Prostate gland (tissue), 2 donors: ENCODE measurements at regions not wholly inside any gene's neighbourhood (a gene's known extent, or its start where the extent isn't known, plus 50 kb on each side); places are given as distances from the start of the nearest gene placed in this dataset.

Source experiments
- DNase-seq: peaks from one replicate; pipeline ENCODE4 v3.0.0-alpha.2; 2019; ENCODE audit warnings: low spot score
- H3K27ac ChIP-seq, 2 donors: fragments of 200-600 bp; sonication (generic); 2 replicates each; pipeline ENCODE4 v1.5.1; 2017 to 2019
- H3K27me3 ChIP-seq: fragments of 200-600 bp; sonication (generic); replicated peaks from 2 replicates; pipeline ENCODE4 v1.5.1; 2019; ENCODE audit not compliant: insufficient read depth
- H3K36me3 ChIP-seq, 2 donors: fragments of 200-600 bp; sonication (generic); 1 replicate in 1 of 2; 2 replicates in 1 of 2; pipeline versions ENCODE4 v1.5.1 to v1.8.1; 2017 to 2019
- H3K4me1 ChIP-seq: fragments of 200-600 bp; sonication (generic); replicated peaks from 2 replicates; pipeline ENCODE4 v1.5.1; 2019
- H3K4me3 ChIP-seq, 2 donors: fragments of 200-600 bp; sonication (generic); 2 replicates each; pipeline ENCODE4 v1.5.1; 2017 to 2019
- H3K9me3 ChIP-seq: fragments of 200-600 bp; sonication (generic); 2 replicates; pipeline ENCODE4 v1.5.1; 2017
- POLR2A ChIP-seq: fragments of 450-650 bp; IDR thresholded peaks from one replicate; pipeline ENCODE4 v1.6.1; 2016; ENCODE audit warnings: antibody characterized with exemption, mild to moderate bottlenecking
- POLR2AphosphoS5 ChIP-seq: sonication (generic); formaldehyde crosslinking; IDR thresholded peaks from one replicate; pipeline ENCODE4 v1.6.1; 2017; ENCODE audit warnings: antibody characterized with exemption
- WGBS: methylation state at CpG from one replicate; pipeline ENCODE4 v1.1.5; 2018; 5-methylcytosine and 5-hydroxymethylcytosine counted together
- intact Hi-C: fragments of 100-400 bp; cut with DNase I; formaldehyde crosslinking; loops from one replicate; pipeline ENCODE4 v1.14.2; 2022
- TF ChIP-seq, protein P1 (sequence below), 4 experiments: fragments of 200-600 bp in 2 of 4; fragments of 450-650 bp in 2 of 4; sonication (generic) in 2 of 4; IDR thresholded peaks; 1 replicate in 3 of 4; 2 replicates in 1 of 4; pipeline ENCODE4 v1.5.1; 2016 to 2019; ENCODE audit warnings: antibody characterized with exemption in 4 of 4, mild to moderate bottlenecking in 2 of 4, moderate library complexity in 2 of 4

DNA sequence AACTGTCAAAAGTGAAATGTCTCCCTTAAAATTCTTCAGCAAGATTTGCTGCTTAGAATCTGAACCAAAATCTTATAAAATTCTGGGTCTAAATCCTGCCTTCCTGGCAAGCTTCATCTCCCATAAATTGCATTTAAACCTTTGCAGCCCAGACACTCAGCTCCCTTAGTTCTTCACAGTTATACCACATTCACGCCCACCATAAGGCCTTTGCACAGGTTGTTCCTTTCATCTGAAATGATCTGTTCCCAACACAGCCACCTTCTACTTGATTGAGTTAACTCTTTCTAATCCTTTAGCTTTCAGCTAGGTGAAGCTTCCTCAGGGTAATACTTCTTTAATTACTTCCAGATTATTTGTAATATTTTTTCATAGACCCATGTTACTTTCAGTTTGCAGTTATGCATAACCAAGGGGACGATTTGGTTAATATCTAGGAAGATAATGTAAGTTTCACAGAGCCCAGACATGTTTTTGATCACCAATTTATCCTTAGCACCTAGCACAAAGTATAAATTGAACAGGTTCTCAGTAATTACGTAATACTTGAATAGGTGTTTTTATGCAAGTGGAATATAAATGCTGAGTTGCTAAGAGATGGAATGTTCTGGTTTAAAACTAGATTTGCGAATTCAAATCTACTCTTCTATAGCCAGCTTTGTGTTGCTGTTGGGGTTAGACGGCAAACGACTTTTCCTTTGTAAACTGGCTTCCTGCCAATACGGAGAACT lies 779.7 kb upstream of the PKDCC start:
- DNase-seq, result no peak
- TF ChIP-seq POLR2AphosphoS5, result no peak
- no peak for TF ChIP-seq POLR2A
- TF ChIP-seq, protein P1, sequence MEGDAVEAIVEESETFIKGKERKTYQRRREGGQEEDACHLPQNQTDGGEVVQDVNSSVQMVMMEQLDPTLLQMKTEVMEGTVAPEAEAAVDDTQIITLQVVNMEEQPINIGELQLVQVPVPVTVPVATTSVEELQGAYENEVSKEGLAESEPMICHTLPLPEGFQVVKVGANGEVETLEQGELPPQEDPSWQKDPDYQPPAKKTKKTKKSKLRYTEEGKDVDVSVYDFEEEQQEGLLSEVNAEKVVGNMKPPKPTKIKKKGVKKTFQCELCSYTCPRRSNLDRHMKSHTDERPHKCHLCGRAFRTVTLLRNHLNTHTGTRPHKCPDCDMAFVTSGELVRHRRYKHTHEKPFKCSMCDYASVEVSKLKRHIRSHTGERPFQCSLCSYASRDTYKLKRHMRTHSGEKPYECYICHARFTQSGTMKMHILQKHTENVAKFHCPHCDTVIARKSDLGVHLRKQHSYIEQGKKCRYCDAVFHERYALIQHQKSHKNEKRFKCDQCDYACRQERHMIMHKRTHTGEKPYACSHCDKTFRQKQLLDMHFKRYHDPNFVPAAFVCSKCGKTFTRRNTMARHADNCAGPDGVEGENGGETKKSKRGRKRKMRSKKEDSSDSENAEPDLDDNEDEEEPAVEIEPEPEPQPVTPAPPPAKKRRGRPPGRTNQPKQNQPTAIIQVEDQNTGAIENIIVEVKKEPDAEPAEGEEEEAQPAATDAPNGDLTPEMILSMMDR (IDR thresholded peaks at IDR 0.05), result no peak
- Histone ChIP-seq H3K27ac (no peak overlapping the region), H3K4me1 (no peaks in the 10 kb centered on the region), H3K4me3 (no peak overlapping the region), H3K36me3 (no peaks in the 10 kb centered on the region), H3K9me3 (no peaks in the 10 kb centered on the region), H3K27me3 (no peaks in the 10 kb centered on the region)
- 74% methylated on average over 7 of the region's 7 CpGs for WGBS
- intact Hi-C loops, result no loop called here

DNA sequence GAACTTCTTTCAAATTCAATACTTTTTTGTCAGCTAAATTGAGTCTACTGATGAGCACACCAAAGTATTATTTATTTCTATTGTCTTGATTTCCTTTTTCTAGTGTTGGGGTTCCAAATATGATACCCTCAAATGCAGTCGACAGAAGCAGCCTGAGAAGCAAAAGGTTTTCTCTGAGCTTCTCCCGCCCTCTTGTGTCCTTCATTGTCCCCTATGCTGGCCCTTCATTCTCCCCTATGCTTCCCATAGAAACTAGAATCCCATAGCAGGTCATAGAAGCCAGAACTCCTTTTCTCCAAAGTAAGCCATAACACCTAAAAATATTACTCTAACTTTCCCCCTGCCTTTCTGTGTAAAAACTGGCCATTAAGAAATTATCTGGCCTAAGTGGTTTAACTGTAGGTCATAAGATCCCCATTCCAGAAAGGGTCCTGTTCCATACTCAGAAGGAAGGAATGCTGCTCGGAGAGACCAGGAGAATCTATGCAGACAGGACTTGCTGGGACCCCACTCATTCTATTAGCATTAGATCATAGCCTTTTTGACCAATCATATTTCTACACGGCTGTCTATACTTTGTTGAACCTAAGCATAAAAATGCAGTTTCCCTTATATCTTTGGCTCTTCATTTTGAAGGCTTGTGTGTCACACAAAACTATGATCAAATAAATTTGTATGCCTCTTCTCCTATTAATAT lies 764.6 kb upstream of the PKDCC start:
- Histone ChIP-seq H3K27me3 (no peaks in the 10 kb centered on the region), H3K4me3 (no peak overlapping the region), H3K27ac (no peak overlapping the region), H3K4me1 (no peaks in the 10 kb centered on the region), H3K36me3 (no peaks in the 10 kb centered on the region), H3K9me3 (no peaks in the 10 kb centered on the region)
- no peak for DNase-seq
- WGBS, result 70% methylated on average over 4 of the region's 4 CpGs
- intact Hi-C loops, result no loop called here
- TF ChIP-seq, protein P1 (IDR thresholded peaks at IDR 0.05), result no peak
- no peak for TF ChIP-seq POLR2A
- TF ChIP-seq POLR2AphosphoS5, result no peak

DNA sequence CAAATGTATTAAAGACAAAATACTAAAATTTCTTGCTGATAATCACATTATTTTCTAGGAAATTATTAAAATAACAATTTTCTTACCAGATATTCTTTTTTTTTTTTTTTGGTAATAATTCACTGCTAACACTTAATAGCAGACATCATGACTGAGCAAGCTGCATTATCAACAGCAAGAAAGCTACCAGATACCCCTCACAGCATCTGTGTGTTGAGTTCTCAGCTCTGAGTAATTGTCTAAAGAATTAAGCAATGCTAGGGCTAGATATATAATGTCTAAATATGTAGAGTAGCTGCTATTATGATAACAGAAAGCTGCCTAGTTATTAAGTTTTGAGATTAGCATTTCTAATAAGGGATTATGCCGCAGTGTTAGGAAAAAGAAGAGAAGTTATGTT lies 754.3 kb upstream of the PKDCC start:
- intact Hi-C loops, result no loop called here
- Histone ChIP-seq H3K36me3 (no peaks in the 10 kb centered on the region), H3K4me3 (no peak overlapping the region), H3K4me1 (no peaks in the 10 kb centered on the region), H3K27ac (no peak overlapping the region), H3K27me3 (no peaks in the 10 kb centered on the region), H3K9me3 (no peaks in the 10 kb centered on the region)
- 91% methylated on average over 1 of the region's 1 CpG for WGBS
- no peak for DNase-seq
- TF ChIP-seq, protein P1 (IDR thresholded peaks at IDR 0.05), result no peak
- TF ChIP-seq POLR2AphosphoS5, result no peak
- no peak for TF ChIP-seq POLR2A

DNA sequence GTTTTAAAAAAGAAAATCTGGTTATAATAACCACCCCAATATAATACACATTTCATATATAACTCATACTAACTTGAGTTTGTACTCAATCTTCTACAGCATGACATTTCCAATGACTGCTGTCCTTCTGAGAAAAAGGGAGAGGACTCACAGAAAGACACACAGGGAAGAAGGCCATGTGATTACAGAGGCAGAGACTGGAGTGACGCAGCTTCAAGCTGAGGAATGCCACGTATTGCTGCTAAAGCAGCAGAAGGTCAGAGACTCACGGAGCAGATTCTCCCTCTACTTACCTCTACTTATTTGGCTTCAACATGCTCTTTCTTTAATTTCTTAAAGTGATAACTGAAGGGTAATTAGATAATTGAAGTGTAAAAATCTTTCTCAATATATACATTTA lies 753.5 kb upstream of the PKDCC start:
- intact Hi-C loops, result no loop called here
- no peak overlapping the region for H3K27ac ChIP-seq
- no peak overlapping the region for H3K4me3 ChIP-seq
- no peak for TF ChIP-seq POLR2AphosphoS5
- no peak for TF ChIP-seq POLR2A
- TF ChIP-seq, protein P1 (IDR thresholded peaks at IDR 0.05), result no peak
- 61% methylated on average over 3 of the region's 3 CpGs for WGBS
- no peak for DNase-seq
- H3K36me3 ChIP-seq, result no peaks in the 10 kb centered on the region
- no peaks in the 10 kb centered on the region for H3K4me1 ChIP-seq
- no peaks in the 10 kb centered on the region for H3K27me3 ChIP-seq
- no peaks in the 10 kb centered on the region for H3K9me3 ChIP-seq

DNA sequence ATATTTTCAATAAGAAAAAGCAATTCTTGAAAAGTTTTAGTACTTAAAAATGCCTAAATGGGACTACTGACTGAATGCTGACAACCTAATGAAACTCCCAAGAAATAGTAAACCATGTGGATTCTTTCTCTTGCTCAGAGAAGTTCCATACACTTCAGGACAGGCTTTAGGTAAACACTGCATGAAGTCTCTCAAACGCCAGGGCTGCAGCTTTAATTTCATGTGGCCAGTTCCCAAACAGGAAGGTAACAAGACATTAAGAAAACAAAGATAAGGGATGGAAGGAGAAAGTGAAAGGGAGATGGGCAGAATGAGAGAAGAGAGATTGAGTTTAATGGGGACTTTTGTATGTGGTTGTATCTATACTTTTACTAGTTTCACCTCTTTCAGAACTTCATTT lies 734.7 kb upstream of the PKDCC start:
- no peaks in the 10 kb centered on the region for H3K27me3 ChIP-seq
- TF ChIP-seq, protein P1 (IDR thresholded peaks at IDR 0.05), result no peak
- no peak for TF ChIP-seq POLR2A
- TF ChIP-seq POLR2AphosphoS5, result no peak
- intact Hi-C loops, result no loop called here
- no peaks in the 10 kb centered on the region for H3K9me3 ChIP-seq
- H3K36me3 ChIP-seq, result no peaks in the 10 kb centered on the region
- WGBS, result 13% methylated on average over 1 of the region's 1 CpG
- no peak for DNase-seq
- no peaks in the 10 kb centered on the region for H3K4me1 ChIP-seq
- H3K4me3 ChIP-seq, result no peak overlapping the region
- no peak overlapping the region for H3K27ac ChIP-seq
